Left lung (tissue), 4 donors: ENCODE measurements at regions not wholly inside any gene's neighbourhood (a gene's known extent, or its start where the extent isn't known, plus 50 kb on each side); places are given as distances from the start of the nearest gene placed in this dataset.

ENCODE experiments used
- ATAC-seq: fragments of 200-7000 bp; cut with Tn5 transposase; one replicate; pipeline ENCODE4 v1.9.1; 2020; ENCODE audit warnings: moderate library complexity
- DNase-seq, 4 donors: peaks; one replicate each; pipeline ENCODE4 v3.0.0-alpha.2; 2013 to 2020
- H3K27ac ChIP-seq, 2 donors: fragments of 200-600 bp; sonication (generic) in 1 of 2; one replicate each; pipeline versions ENCODE4 v1.5.0 to v1.8.0; 2020 to 2021
- H3K27me3 ChIP-seq, 2 donors: fragments of 200-600 bp; sonication (generic) in 1 of 2; one replicate each; pipeline versions ENCODE4 v1.5.0 to v1.8.0; 2020 to 2021
- H3K36me3 ChIP-seq, 2 donors: fragments of 200-600 bp; sonication (generic) in 1 of 2; one replicate each; pipeline versions ENCODE4 v1.5.0 to v1.8.0; 2020 to 2021
- H3K4me1 ChIP-seq, 2 donors: fragments of 200-600 bp; one replicate each; pipeline ENCODE4 v1.8.0; 2021
- H3K4me3 ChIP-seq, 2 donors: fragments of 200-600 bp; sonication (generic) in 1 of 2; one replicate each; pipeline versions ENCODE4 v1.5.0 to v1.8.0; 2020 to 2021; ENCODE audit warnings: mild to moderate bottlenecking in 1 of 2
- H3K9me3 ChIP-seq, 2 donors: fragments of 200-600 bp; sonication (generic) in 1 of 2; one replicate each; pipeline versions ENCODE4 v1.5.0 to v1.8.0; 2020 to 2021
- CTCF ChIP-seq, 2 donors: fragments of 200-600 bp; sonication (generic) in 1 of 2; IDR thresholded peaks; one replicate each; pipeline versions ENCODE4 v1.5.0 to v1.8.0; 2021; ENCODE audit warnings: antibody characterized with exemption in 2 of 2
- intact Hi-C, 2 donors: fragments of 100-400 bp; cut with DNase I; formaldehyde crosslinking; loops; one replicate each; pipeline versions ENCODE4 v1.11.2 to v1.14.2; 2022
- donor health status: DM: no; HTN: yes; CAD: no.
- donor health status: DM: no; HTN: no; CAD: no.

- no peaks in the 10 kb centered on the region for H3K36me3 ChIP-seq
- DNase-seq = no peak
- no peaks in the 10 kb centered on the region for H3K4me1 ChIP-seq
- no peak for TF ChIP-seq CTCF (IDR thresholded peaks at IDR 0.05)
- intact Hi-C loops = no loop called here
- ATAC-seq = no peak
- H3K27me3 ChIP-seq = no peaks in the 10 kb centered on the region
- H3K27ac ChIP-seq = no peak overlapping the region
- H3K4me3 ChIP-seq = no peak overlapping the region
- peaks cover 0 to 12% of the 10 kb centered on the region in 2 donors for H3K9me3 ChIP-seq
Measured at GRCh38 chr6:147067184-147067583, 137.0 kb upstream of the STXBP5 start.

GRCh38 chr6:147071776-147072175, 132.4 kb upstream of the STXBP5 start:
- H3K4me1 ChIP-seq = no peaks in the 10 kb centered on the region
- TF ChIP-seq CTCF (IDR thresholded peaks at IDR 0.05) = no peak
- no peak for ATAC-seq
- no peak overlapping the region for H3K4me3 ChIP-seq
- no peak for DNase-seq
- no peaks in the 10 kb centered on the region for H3K27me3 ChIP-seq
- no peak overlapping the region for H3K27ac ChIP-seq
- intact Hi-C loops = no loop called here
- no peaks in the 10 kb centered on the region for H3K36me3 ChIP-seq
- peaks cover 0 to 12% of the 10 kb centered on the region in 2 donors for H3K9me3 ChIP-seq

GRCh38 chr6:147075381-147075780, 128.8 kb upstream of the STXBP5 start:
- no peak for ATAC-seq
- Histone ChIP-seq H3K4me1 (peaks cover 0 to 6% of the 10 kb centered on the region in 2 donors), H3K27ac (no peak overlapping the region), H3K9me3 (no peaks in the 10 kb centered on the region), H3K36me3 (no peaks in the 10 kb centered on the region), H3K4me3 (no peak overlapping the region), H3K27me3 (no peaks in the 10 kb centered on the region)
- intact Hi-C loops = no loop called here
- DNase-seq = no peak
- no peak for TF ChIP-seq CTCF (IDR thresholded peaks at IDR 0.05)

GRCh38 chr6:147077251-147077650, 127.0 kb upstream of the STXBP5 start:
- no peak overlapping the region for H3K27ac ChIP-seq
- H3K36me3 ChIP-seq = no peaks in the 10 kb centered on the region
- H3K4me3 ChIP-seq = no peak overlapping the region
- DNase-seq = peak in 3 of 4 donors; percentile 27 to 63 (median 58)
- ATAC-seq = peak; percentile 93
- no peak for TF ChIP-seq CTCF (IDR thresholded peaks at IDR 0.05)
- peaks cover 0 to 6% of the 10 kb centered on the region in 2 donors for H3K4me1 ChIP-seq
- no peaks in the 10 kb centered on the region for H3K9me3 ChIP-seq
- intact Hi-C loops = no loop called here
- no peaks in the 10 kb centered on the region for H3K27me3 ChIP-seq

GRCh38 chr6:147078106-147078505, 126.1 kb upstream of the STXBP5 start:
- Histone ChIP-seq H3K36me3 (no peaks in the 10 kb centered on the region), H3K27me3 (no peaks in the 10 kb centered on the region), H3K4me1 (peaks cover 0 to 6% of the 10 kb centered on the region in 2 donors), H3K27ac (no peak overlapping the region), H3K4me3 (no peak overlapping the region), H3K9me3 (no peaks in the 10 kb centered on the region)
- intact Hi-C loops = no loop called here
- ATAC-seq (no peak), DNase-seq (no peak)
- TF ChIP-seq CTCF (IDR thresholded peaks at IDR 0.05) = no peak
